ENCODE measurements at regions not wholly inside any gene's neighbourhood (a gene's known extent, or its start where the extent isn't known, plus 50 kb on each side); places are given as distances from the start of the nearest gene placed in this dataset.

DNA sequence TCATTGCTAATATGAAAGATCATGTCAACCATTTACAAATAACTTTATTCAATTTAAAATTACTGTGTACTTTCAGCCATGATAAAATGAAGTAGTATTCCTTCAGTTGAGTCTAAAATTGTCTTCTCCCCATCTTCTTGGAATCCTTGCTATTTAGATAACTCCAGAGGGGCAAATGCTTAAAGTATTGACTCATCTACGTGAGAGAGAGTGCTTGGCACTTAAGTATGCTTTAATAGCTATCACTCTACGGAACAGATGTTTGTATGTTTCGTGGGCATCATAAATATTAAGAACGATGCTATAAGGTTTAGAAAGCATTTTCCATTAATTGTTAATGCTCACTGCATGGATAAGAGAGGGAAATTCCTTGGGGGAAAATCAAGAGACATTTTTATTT lies 69.3 kb upstream of the MED13 start:
- TF ChIP-seq CTCF (IDR thresholded peaks at IDR 0.05) = no peak
- no peak for TF ChIP-seq POLR2A (IDR thresholded peaks at IDR 0.05)

All from suprapubic skin (tissue), 3 donors.